ENCODE measurements at regions not wholly inside any gene's neighbourhood (a gene's known extent, or its start where the extent isn't known, plus 50 kb on each side); places are given as distances from the start of the nearest gene placed in this dataset.
"Not testable (repeated sequence)": the region's sequence is repeated elsewhere in the genome, so short reads cannot be mapped to it uniquely, and the experiment has no call there.

GRCh38 chr7:91474074-91474473 is 209.8 kb downstream of the FZD1 start:
- TF ChIP-seq ZNF274 (IDR thresholded peaks at IDR 0.05; ENCODE audit: low read depth, low read length) (no peak), YY1 (IDR thresholded peaks at IDR 0.05; ENCODE audit: insufficient read depth, insufficient read length) (no peak), SUZ12 (IDR thresholded peaks at IDR 0.05; ENCODE audit: extremely low read depth, insufficient read depth, insufficient read length) (no peak)
- Histone ChIP-seq H3K36me3 (ENCODE audit: insufficient read depth, insufficient read length, low read length) (no peaks in the 10 kb centered on the region), H3K4me3 (ENCODE audit: insufficient read length, low read depth) (no peak overlapping the region)

DNA sequence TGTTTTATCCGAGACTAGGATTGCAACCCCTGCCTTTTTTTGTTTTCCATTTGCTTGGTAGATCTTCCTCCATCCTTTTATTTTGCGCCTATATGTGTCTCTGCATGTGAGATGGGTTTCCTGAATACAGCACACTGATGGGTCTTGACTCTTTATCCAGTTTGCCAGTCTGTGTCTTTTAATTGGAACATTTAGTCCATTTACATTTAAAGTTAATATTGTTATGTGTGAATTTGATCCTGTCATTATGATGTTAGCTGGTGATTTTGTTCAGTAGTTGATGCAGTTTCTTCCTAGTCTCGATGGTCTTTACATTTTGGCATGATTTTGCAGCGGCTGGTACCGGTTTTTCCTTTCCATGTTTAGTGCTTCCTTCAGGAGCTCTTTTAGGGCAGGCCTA is 216.2 kb downstream of the FZD1 start:
- H3K9ac ChIP-seq (ENCODE audit: insufficient read length, low read depth); H3K27me3 ChIP-seq (ENCODE audit: insufficient read depth, insufficient read length); H3K4me3 ChIP-seq (ENCODE audit: insufficient read length, low read depth); H3K36me3 ChIP-seq (ENCODE audit: insufficient read depth, insufficient read length, low read length); DNase-seq (ENCODE audit: low read depth, low spot score); H3K9me3 ChIP-seq (ENCODE audit: insufficient read depth, low read length); H3K4me1 ChIP-seq (ENCODE audit: insufficient read depth, insufficient read length): not testable (repeated sequence)

More at GRCh38 chr7:91474074-91474473, 209.8 kb downstream of the FZD1 start:
- no peaks in the 10 kb centered on the region for H3K27me3 ChIP-seq (ENCODE audit: insufficient read depth, insufficient read length)
- no peak for DNase-seq (ENCODE audit: low read depth, low spot score)
- no peaks in the 10 kb centered on the region for H3K9me3 ChIP-seq (ENCODE audit: insufficient read depth, low read length)
- H3K9ac ChIP-seq (ENCODE audit: insufficient read length, low read depth): no peak overlapping the region
- H3K4me1 ChIP-seq (ENCODE audit: insufficient read depth, insufficient read length): no peaks in the 10 kb centered on the region

GRCh38 chr7:91491868-91492267 is 227.6 kb downstream of the FZD1 start:
- H3K4me1 ChIP-seq (ENCODE audit: insufficient read depth, insufficient read length): no peaks in the 10 kb centered on the region
- no peak for DNase-seq (ENCODE audit: low read depth, low spot score)
- H3K9me3 ChIP-seq (ENCODE audit: insufficient read depth, low read length): no peaks in the 10 kb centered on the region
- H3K27me3 ChIP-seq (ENCODE audit: insufficient read depth, insufficient read length): no peaks in the 10 kb centered on the region
- H3K36me3 ChIP-seq (ENCODE audit: insufficient read depth, insufficient read length, low read length): no peaks in the 10 kb centered on the region
- no peak overlapping the region for H3K4me3 ChIP-seq (ENCODE audit: insufficient read length, low read depth)
- no peak overlapping the region for H3K9ac ChIP-seq (ENCODE audit: insufficient read length, low read depth)
- TF ChIP-seq ZNF274 (IDR thresholded peaks at IDR 0.05; ENCODE audit: low read depth, low read length): no peak
- no peak for TF ChIP-seq SUZ12 (IDR thresholded peaks at IDR 0.05; ENCODE audit: extremely low read depth, insufficient read depth, insufficient read length)
- no peak for TF ChIP-seq YY1 (IDR thresholded peaks at IDR 0.05; ENCODE audit: insufficient read depth, insufficient read length)

- TF ChIP-seq SUZ12 (IDR thresholded peaks at IDR 0.05; ENCODE audit: extremely low read depth, insufficient read depth, insufficient read length) (no peak), YY1 (IDR thresholded peaks at IDR 0.05; ENCODE audit: insufficient read depth, insufficient read length) (no peak), ZNF274 (IDR thresholded peaks at IDR 0.05; ENCODE audit: low read depth, low read length) (no peak)
- H3K36me3 ChIP-seq (ENCODE audit: insufficient read depth, insufficient read length, low read length): no peaks in the 10 kb centered on the region
- DNase-seq (ENCODE audit: low read depth, low spot score): no peak
- H3K9ac ChIP-seq (ENCODE audit: insufficient read length, low read depth): no peak overlapping the region
- H3K9me3 ChIP-seq (ENCODE audit: insufficient read depth, low read length): no peaks in the 10 kb centered on the region
- H3K4me3 ChIP-seq (ENCODE audit: insufficient read length, low read depth): no peak overlapping the region
- no peaks in the 10 kb centered on the region for H3K4me1 ChIP-seq (ENCODE audit: insufficient read depth, insufficient read length)
- no peaks in the 10 kb centered on the region for H3K27me3 ChIP-seq (ENCODE audit: insufficient read depth, insufficient read length)
These were observed 228.1 kb downstream of the FZD1 start for GRCh38 chr7:91492317-91492716.

- DNase-seq (ENCODE audit: low read depth, low spot score): no peak
- TF ChIP-seq ZNF274 (IDR thresholded peaks at IDR 0.05; ENCODE audit: low read depth, low read length): no peak
- TF ChIP-seq SUZ12 (IDR thresholded peaks at IDR 0.05; ENCODE audit: extremely low read depth, insufficient read depth, insufficient read length): no peak
- no peak for TF ChIP-seq YY1 (IDR thresholded peaks at IDR 0.05; ENCODE audit: insufficient read depth, insufficient read length)
These were observed 228.5 kb downstream of the FZD1 start for GRCh38 chr7:91492773-91493172.

DNA sequence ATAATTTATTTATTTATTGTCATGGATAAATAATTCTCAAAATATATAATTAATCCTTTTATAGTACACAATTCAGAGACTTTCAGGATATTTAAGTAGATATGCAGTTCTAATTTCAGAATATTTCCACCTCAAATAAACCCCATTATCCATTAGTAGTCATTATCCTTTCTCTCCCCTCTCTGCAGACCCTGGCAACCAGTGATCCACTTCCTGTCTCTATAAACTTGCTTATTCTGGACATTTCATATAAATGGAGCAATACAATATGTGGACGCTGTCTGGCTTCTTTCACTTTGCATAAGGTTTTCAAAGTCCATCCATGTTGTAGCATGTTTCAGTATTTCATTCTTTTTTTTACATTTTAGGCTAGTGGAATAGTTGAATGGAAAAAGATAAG is 230.2 kb downstream of the FZD1 start:
- no peak for DNase-seq (ENCODE audit: low read depth, low spot score)
- H3K36me3 ChIP-seq (ENCODE audit: insufficient read depth, insufficient read length, low read length): no peaks in the 10 kb centered on the region
- TF ChIP-seq YY1 (IDR thresholded peaks at IDR 0.05; ENCODE audit: insufficient read depth, insufficient read length) (no peak), SUZ12 (IDR thresholded peaks at IDR 0.05; ENCODE audit: extremely low read depth, insufficient read depth, insufficient read length) (no peak), ZNF274 (IDR thresholded peaks at IDR 0.05; ENCODE audit: low read depth, low read length) (no peak)

More at GRCh38 chr7:91492773-91493172, 228.5 kb downstream of the FZD1 start:
- H3K4me1 ChIP-seq (ENCODE audit: insufficient read depth, insufficient read length): no peaks in the 10 kb centered on the region
- H3K9ac ChIP-seq (ENCODE audit: insufficient read length, low read depth): no peak overlapping the region
- H3K9me3 ChIP-seq (ENCODE audit: insufficient read depth, low read length): no peaks in the 10 kb centered on the region
- no peaks in the 10 kb centered on the region for H3K36me3 ChIP-seq (ENCODE audit: insufficient read depth, insufficient read length, low read length)
- no peak overlapping the region for H3K4me3 ChIP-seq (ENCODE audit: insufficient read length, low read depth)
- H3K27me3 ChIP-seq (ENCODE audit: insufficient read depth, insufficient read length): no peaks in the 10 kb centered on the region

GRCh38 chr7:91496251-91496820 is 232.1 kb downstream of the FZD1 start:
- Histone ChIP-seq H3K4me1 (ENCODE audit: insufficient read depth, insufficient read length) (no peaks in the 10 kb centered on the region), H3K36me3 (ENCODE audit: insufficient read depth, insufficient read length, low read length) (no peaks in the 10 kb centered on the region), H3K4me3 (ENCODE audit: insufficient read length, low read depth) (no peak overlapping the region), H3K9me3 (ENCODE audit: insufficient read depth, low read length) (no peaks in the 10 kb centered on the region), H3K27me3 (ENCODE audit: insufficient read depth, insufficient read length) (no peaks in the 10 kb centered on the region), H3K9ac (ENCODE audit: insufficient read length, low read depth) (no peak overlapping the region)
- DNase-seq (ENCODE audit: low read depth, low spot score): no peak
- TF ChIP-seq SUZ12 (IDR thresholded peaks at IDR 0.05; ENCODE audit: extremely low read depth, insufficient read depth, insufficient read length) (no peak), YY1 (IDR thresholded peaks at IDR 0.05; ENCODE audit: insufficient read depth, insufficient read length) (no peak), ZNF274 (IDR thresholded peaks at IDR 0.05; ENCODE audit: low read depth, low read length) (no peak)

More for the DNA sequence above, 230.2 kb downstream of the FZD1 start:
- Histone ChIP-seq H3K4me3 (ENCODE audit: insufficient read length, low read depth) (no peak overlapping the region), H3K4me1 (ENCODE audit: insufficient read depth, insufficient read length) (no peaks in the 10 kb centered on the region), H3K9me3 (ENCODE audit: insufficient read depth, low read length) (no peaks in the 10 kb centered on the region), H3K27me3 (ENCODE audit: insufficient read depth, insufficient read length) (no peaks in the 10 kb centered on the region), H3K9ac (ENCODE audit: insufficient read length, low read depth) (no peak overlapping the region)

- not testable (repeated sequence) for H3K4me3 ChIP-seq (ENCODE audit: insufficient read length, low read depth); H3K9me3 ChIP-seq (ENCODE audit: insufficient read depth, low read length); DNase-seq (ENCODE audit: low read depth, low spot score); H3K27me3 ChIP-seq (ENCODE audit: insufficient read depth, insufficient read length); H3K36me3 ChIP-seq (ENCODE audit: insufficient read depth, insufficient read length, low read length); H3K4me1 ChIP-seq (ENCODE audit: insufficient read depth, insufficient read length); H3K9ac ChIP-seq (ENCODE audit: insufficient read length, low read depth)
These were observed 233.0 kb downstream of the FZD1 start for GRCh38 chr7:91497277-91497676.
